Spleen (tissue), 11 donors: ENCODE measurements at regions not wholly inside any gene's neighbourhood (a gene's known extent, or its start where the extent isn't known, plus 50 kb on each side); places are given as distances from the start of the nearest gene placed in this dataset.

Experiments used
- DNase-seq: peaks from one replicate; pipeline ENCODE4 v3.0.0-alpha.2; 2020
- H3K27ac ChIP-seq, 8 donors: fragments of 200-600 bp; sonication (generic) in 7 of 8; 1 replicate in 4 of 8; 2 replicates in 4 of 8; pipeline versions ENCODE4 v1.5.0 to v1.8.0; 2016 to 2021; ENCODE audit warnings: inconsistent platforms in 4 of 8, mild to moderate bottlenecking in 4 of 8, moderate library complexity in 1 of 8
- H3K27me3 ChIP-seq, 7 donors: fragments of 200-600 bp; sonication (generic) in 6 of 7; replicated peaks in 1 of 7; 1 replicate in 4 of 7; 2 replicates in 3 of 7; pipeline versions ENCODE4 v1.5.0 to v1.8.0; 2016 to 2021; ENCODE audit warnings: inconsistent platforms in 3 of 7, mild to moderate bottlenecking in 1 of 7
- H3K36me3 ChIP-seq, 6 donors: fragments of 200-600 bp; sonication (generic) in 5 of 6; 1 replicate in 4 of 6; 2 replicates in 2 of 6; pipeline versions ENCODE4 v1.5.0 to v1.8.0; 2016 to 2021; ENCODE audit warnings: inconsistent platforms in 2 of 6
- H3K4me1 ChIP-seq, 6 donors: fragments of 200-600 bp; sonication (generic) in 5 of 6; 1 replicate in 3 of 6; 2 replicates in 3 of 6; pipeline versions ENCODE4 v1.5.0 to v1.8.0; 2016 to 2021; ENCODE audit warnings: inconsistent platforms in 3 of 6
- H3K4me3 ChIP-seq, 8 donors: fragments of 200-600 bp; sonication (generic) in 7 of 8; 1 replicate in 4 of 8; 2 replicates in 4 of 8; pipeline versions ENCODE4 v1.5.0 to v1.8.0; 2016 to 2021; ENCODE audit warnings: inconsistent platforms in 4 of 8, mild to moderate bottlenecking in 4 of 8, moderate library complexity in 2 of 8
- H3K9me3 ChIP-seq, 8 donors: fragments of 200-600 bp; sonication (generic) in 7 of 8; 1 replicate in 4 of 8; 2 replicates in 4 of 8; pipeline versions ENCODE4 v1.5.0 to v1.8.0; 2016 to 2021; ENCODE audit warnings: inconsistent platforms in 4 of 8
- POLR2A ChIP-seq, 3 donors: fragments of 450-650 bp; IDR thresholded peaks; one replicate each; pipeline ENCODE4 v1.5.1; 2017; ENCODE audit warnings: antibody characterized with exemption in 3 of 3, mild to moderate bottlenecking in 1 of 3
- POLR2AphosphoS5 ChIP-seq, 3 donors: sonication (generic); formaldehyde crosslinking; IDR thresholded peaks; one replicate each; pipeline ENCODE4 v1.5.1; 2017; ENCODE audit warnings: antibody characterized with exemption in 3 of 3
- WGBS, 5 donors: extraction: QIAGEN DNeasy Blood & Tissue Kit in 3 of 5; methylation state at CpG; one replicate each; pipeline versions ENCODE4 v1.1.5 to v1.1.7; 2013 to 2018; 5-methylcytosine and 5-hydroxymethylcytosine counted together
- intact Hi-C: fragments of 100-400 bp; cut with DNase I; formaldehyde crosslinking; loops from one replicate; pipeline ENCODE4 v1.15.0; 2023; ENCODE audit warnings: low total_unique reads
- TF ChIP-seq, protein P1 (sequence below), 11 experiments: fragments of 200-600 bp in 7 of 11; fragments of 450-650 bp in 4 of 11; sonication (generic) in 4 of 11; IDR thresholded peaks in 8 of 11; conservative IDR thresholded peaks in 3 of 11; 1 replicate in 7 of 11; 2 replicates in 4 of 11; pipeline versions ENCODE4 v1.4.0 to v1.8.0; 2016 to 2021; ENCODE audit warnings: antibody characterized with exemption in 11 of 11, inconsistent platforms in 4 of 11, mild to moderate bottlenecking in 1 of 11
- donor health status: healthy with polysubstance abuse.
- donor health status: DM: no; HTN: no; CAD: no; lungs with moderate emphysema.
- donor health status: DM: no; HTN: no; CAD: no.
- donor health status: Bipolar disorder and iron deficiency.
- donor health status: healthy.
- donor health status: DM: no; HTN: no; CAD: no.
- donor health status: DM: yes; HTN: yes; CAD: no.

DNA sequence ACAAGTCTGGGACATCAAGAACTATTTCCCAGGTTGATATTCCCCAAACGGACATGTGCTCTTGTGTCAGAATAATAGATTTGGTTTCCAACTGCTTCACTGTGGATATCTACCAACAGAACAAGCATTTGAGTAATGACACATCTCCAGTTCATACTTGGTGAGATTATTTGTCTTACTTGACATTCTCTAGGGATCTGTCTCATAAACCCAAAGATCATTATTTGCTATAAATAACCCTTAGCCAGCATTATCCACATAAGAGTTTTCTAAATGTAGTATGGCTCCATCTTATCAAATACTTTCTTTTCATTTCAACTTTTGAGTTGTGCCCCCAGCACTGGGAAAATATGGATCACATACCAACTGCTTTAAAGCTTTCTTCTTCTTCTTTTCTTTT is 1063.9 kb upstream of the CDH18 start:
- TF ChIP-seq, protein P1, sequence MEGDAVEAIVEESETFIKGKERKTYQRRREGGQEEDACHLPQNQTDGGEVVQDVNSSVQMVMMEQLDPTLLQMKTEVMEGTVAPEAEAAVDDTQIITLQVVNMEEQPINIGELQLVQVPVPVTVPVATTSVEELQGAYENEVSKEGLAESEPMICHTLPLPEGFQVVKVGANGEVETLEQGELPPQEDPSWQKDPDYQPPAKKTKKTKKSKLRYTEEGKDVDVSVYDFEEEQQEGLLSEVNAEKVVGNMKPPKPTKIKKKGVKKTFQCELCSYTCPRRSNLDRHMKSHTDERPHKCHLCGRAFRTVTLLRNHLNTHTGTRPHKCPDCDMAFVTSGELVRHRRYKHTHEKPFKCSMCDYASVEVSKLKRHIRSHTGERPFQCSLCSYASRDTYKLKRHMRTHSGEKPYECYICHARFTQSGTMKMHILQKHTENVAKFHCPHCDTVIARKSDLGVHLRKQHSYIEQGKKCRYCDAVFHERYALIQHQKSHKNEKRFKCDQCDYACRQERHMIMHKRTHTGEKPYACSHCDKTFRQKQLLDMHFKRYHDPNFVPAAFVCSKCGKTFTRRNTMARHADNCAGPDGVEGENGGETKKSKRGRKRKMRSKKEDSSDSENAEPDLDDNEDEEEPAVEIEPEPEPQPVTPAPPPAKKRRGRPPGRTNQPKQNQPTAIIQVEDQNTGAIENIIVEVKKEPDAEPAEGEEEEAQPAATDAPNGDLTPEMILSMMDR (IDR thresholded peaks at IDR 0.05 in 8 of 11, conservative IDR thresholded peaks at IDR 0.05 in 3 of 11): no peak
- TF ChIP-seq POLR2AphosphoS5 (IDR thresholded peaks at IDR 0.05) (no peak), POLR2A (IDR thresholded peaks at IDR 0.05) (no peak)
- Histone ChIP-seq H3K4me1 (no peaks in the 10 kb centered on the region), H3K27ac (no peak overlapping the region), H3K36me3 (no peaks in the 10 kb centered on the region), H3K4me3 (no peak overlapping the region), H3K9me3 (peaks cover 0 to 12% (median 0%) of the 10 kb centered on the region in 8 donors), H3K27me3 (no peaks in the 10 kb centered on the region)
- intact Hi-C loops: no loop called here
- DNase-seq: no peak
- WGBS, 5 donors: 73 to 92% (median 80%) methylated on average over 1 of the region's 1 CpG

DNA sequence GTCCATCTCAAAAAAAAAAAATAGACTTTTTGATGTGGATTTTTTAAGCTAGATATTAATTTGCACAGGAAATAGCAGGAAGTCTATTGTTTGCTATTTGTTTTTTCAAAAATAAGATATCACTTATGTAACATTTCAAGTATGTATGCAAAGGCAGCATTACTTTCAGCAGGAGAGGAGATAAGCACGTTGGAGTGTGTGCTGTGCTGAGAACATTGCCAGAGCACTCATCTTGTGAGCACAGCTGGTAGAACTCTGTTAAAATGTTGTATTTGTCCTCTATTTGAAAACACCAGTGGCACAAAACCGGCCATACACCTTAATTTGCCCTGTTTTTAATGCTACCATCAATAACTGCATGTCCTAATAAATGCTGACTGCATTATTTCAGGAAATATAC is 1061.9 kb upstream of the CDH18 start:
- H3K4me3 ChIP-seq: no peak overlapping the region

DNA sequence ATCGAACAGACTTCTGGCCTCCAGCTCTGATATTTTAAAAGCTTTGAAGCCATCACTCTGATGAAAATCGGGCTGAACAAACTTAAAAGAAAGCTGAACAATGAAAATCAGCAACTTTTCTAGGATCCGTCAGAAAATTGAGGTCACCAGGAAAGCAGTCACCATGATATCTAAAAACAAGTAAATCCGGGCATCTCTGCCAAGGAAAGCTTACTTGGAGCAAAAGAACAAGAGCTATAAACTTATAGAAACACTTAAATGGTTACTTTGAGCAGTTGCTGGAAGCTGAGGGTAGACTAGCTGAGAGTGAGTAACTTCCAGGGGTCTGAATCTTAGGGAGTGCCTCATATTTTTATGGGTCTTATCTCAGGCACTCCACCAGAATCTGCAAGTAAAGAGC is 1043.0 kb upstream of the CDH18 start:
- no peak overlapping the region for H3K27ac ChIP-seq
- no peak for TF ChIP-seq POLR2AphosphoS5 (IDR thresholded peaks at IDR 0.05)
- TF ChIP-seq, protein P1 (IDR thresholded peaks at IDR 0.05 in 8 of 11, conservative IDR thresholded peaks at IDR 0.05 in 3 of 11): no peak
- TF ChIP-seq POLR2A (IDR thresholded peaks at IDR 0.05): no peak
- intact Hi-C loops: no loop called here

More for the DNA sequence above, 1061.9 kb upstream of the CDH18 start:
- TF ChIP-seq, protein P1 (IDR thresholded peaks at IDR 0.05 in 8 of 11, conservative IDR thresholded peaks at IDR 0.05 in 3 of 11): no peak
- TF ChIP-seq POLR2AphosphoS5 (IDR thresholded peaks at IDR 0.05): no peak
- no peak for TF ChIP-seq POLR2A (IDR thresholded peaks at IDR 0.05)
- H3K4me1 ChIP-seq: no peaks in the 10 kb centered on the region
- peaks cover 0 to 18% (median 7%) of the 10 kb centered on the region in 8 donors for H3K9me3 ChIP-seq
- no peak overlapping the region for H3K27ac ChIP-seq
- no peaks in the 10 kb centered on the region for H3K27me3 ChIP-seq
- WGBS, 5 donors: 46 to 63% (median 48%) methylated on average over 2 of the region's 2 CpGs
- no peaks in the 10 kb centered on the region for H3K36me3 ChIP-seq
- intact Hi-C loops: no loop called here
- DNase-seq: no peak

DNA sequence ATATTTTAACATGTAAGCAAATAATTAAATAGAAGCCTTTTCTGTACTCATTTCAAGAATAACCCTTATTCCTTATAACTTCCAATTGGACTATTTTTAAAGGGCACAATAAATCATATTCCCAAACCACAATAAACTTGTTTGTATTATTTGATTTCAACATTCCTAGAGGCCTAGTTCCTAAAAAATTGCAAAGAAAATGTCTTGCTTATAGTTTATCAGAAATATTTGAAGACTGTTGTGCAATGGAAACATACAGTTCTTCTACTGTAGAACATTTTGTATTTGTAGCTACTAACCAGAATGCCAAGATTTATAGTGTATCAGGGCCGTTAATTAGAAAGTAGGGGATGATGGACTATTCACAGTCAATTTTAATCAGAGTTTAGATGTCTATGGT is 1037.0 kb upstream of the CDH18 start:
- Histone ChIP-seq H3K9me3 (peaks cover 0 to 42% (median 20%) of the 10 kb centered on the region in 8 donors), H3K4me3 (no peak overlapping the region), H3K36me3 (no peaks in the 10 kb centered on the region), H3K27ac (no peak overlapping the region), H3K4me1 (no peaks in the 10 kb centered on the region), H3K27me3 (no peaks in the 10 kb centered on the region)
- DNase-seq: no peak
- 61 to 83% (median 70%) methylated on average over 1 of the region's 1 CpG for WGBS, 5 donors
- TF ChIP-seq POLR2AphosphoS5 (IDR thresholded peaks at IDR 0.05) (no peak), POLR2A (IDR thresholded peaks at IDR 0.05) (no peak)
- TF ChIP-seq, protein P1 (IDR thresholded peaks at IDR 0.05 in 8 of 11, conservative IDR thresholded peaks at IDR 0.05 in 3 of 11): no peak
- intact Hi-C loops: no loop called here

More for the DNA sequence above, 1043.0 kb upstream of the CDH18 start:
- H3K4me1 ChIP-seq: no peaks in the 10 kb centered on the region
- no peak for DNase-seq
- no peaks in the 10 kb centered on the region for H3K27me3 ChIP-seq
- no peak overlapping the region for H3K4me3 ChIP-seq
- H3K36me3 ChIP-seq: no peaks in the 10 kb centered on the region
- 65 to 88% (median 74%) methylated on average over 4 of the region's 4 CpGs for WGBS, 5 donors
- H3K9me3 ChIP-seq: peaks cover 0 to 8% (median 0%) of the 10 kb centered on the region in 8 donors
